Neural cell (in vitro differentiated cells): ENCODE measurements at regions not wholly inside any gene's neighbourhood (a gene's known extent, or its start where the extent isn't known, plus 50 kb on each side); places are given as distances from the start of the nearest gene placed in this dataset.

ENCODE experiments used
- H2AFZ ChIP-seq: fragments of 200-600, 300-800 bp; sonication (generic), shearing (Covaris generic); 2 replicates; pipeline ENCODE4 v1.6.0; 2014; ENCODE audit warnings: low read depth, mild to moderate bottlenecking, antibody characterized with exemption, low read length, moderate library complexity
- H3F3A ChIP-seq: fragments of 200-600 bp; shearing (Covaris generic); 2 replicates; pipeline ENCODE4 v1.6.1; 2016; ENCODE audit warnings: mild to moderate bottlenecking, moderate library complexity, mixed read lengths, antibody characterized with exemption, low read length; ENCODE audit not compliant: insufficient read depth, poor library complexity, severe bottlenecking
- H3K27ac ChIP-seq: fragments of 200-600, 300-800 bp; sonication (generic), shearing (Covaris generic); 2 replicates; pipeline ENCODE4 v1.5.1; 2014; ENCODE audit warnings: mild to moderate bottlenecking, low read length, moderate library complexity
- H3K27me3 ChIP-seq: fragments of 300-800, 200-600 bp; sonication (generic), shearing (Covaris generic); 2 replicates; pipeline ENCODE4 v1.6.0; 2014; ENCODE audit warnings: mild to moderate bottlenecking, low read depth, low read length, moderate library complexity; ENCODE audit not compliant: insufficient read depth
- H3K36me3 ChIP-seq: fragments of 300-800, 200-600 bp; sonication (generic), shearing (Covaris generic); 2 replicates; pipeline ENCODE4 v1.5.1; 2014; ENCODE audit warnings: mild to moderate bottlenecking, antibody characterized with exemption, low read length, moderate library complexity; ENCODE audit not compliant: insufficient read depth
- H3K4me2 ChIP-seq: fragments of 300-800, 200-600 bp; sonication (generic), shearing (Covaris generic); 2 replicates; pipeline ENCODE4 v1.6.0; 2014; ENCODE audit warnings: mild to moderate bottlenecking, low read length
- H3K4me3 ChIP-seq: fragments of 300-800, 200-600 bp; sonication (generic), shearing (Covaris generic); 2 replicates; pipeline ENCODE4 v1.5.1; 2014; ENCODE audit warnings: mild to moderate bottlenecking, low read length, moderate library complexity
- H3K79me2 ChIP-seq: fragments of 200-600 bp; shearing (Covaris generic); replicated peaks from 2 replicates; pipeline ENCODE4 v1.6.0; 2014; ENCODE audit warnings: mild to moderate bottlenecking, low read length, moderate library complexity; ENCODE audit not compliant: insufficient read depth
- H3K9ac ChIP-seq: fragments of 300-800, 200-600 bp; sonication (generic), shearing (Covaris generic); 2 replicates; pipeline ENCODE4 v1.6.1; 2016; ENCODE audit warnings: mild to moderate bottlenecking, low read length, mixed read lengths
- H3K9me2 ChIP-seq: fragments of 200-600 bp; shearing (Covaris generic); 2 replicates; pipeline ENCODE4 v1.6.1; 2016; ENCODE audit warnings: mild to moderate bottlenecking, low read length, mixed read lengths; ENCODE audit not compliant: insufficient read depth
- H3K9me3 ChIP-seq: fragments of 200-600, 300-800 bp; sonication (generic), shearing (Covaris generic); 2 replicates; pipeline ENCODE4 v1.6.1; 2016; ENCODE audit warnings: mild to moderate bottlenecking, mixed run types, low read length, moderate library complexity, mixed read lengths
- H4K20me1 ChIP-seq: fragments of 200-600 bp; shearing (Covaris generic); 2 replicates; pipeline ENCODE4 v1.6.1; 2016; ENCODE audit warnings: mild to moderate bottlenecking, mixed run types; ENCODE audit not compliant: insufficient read depth
- EP300 ChIP-seq: fragments of 450-650 bp; conservative IDR thresholded peaks from 2 replicates; pipeline ENCODE4 v1.6.1; 2014; ENCODE audit warnings: antibody characterized with exemption, mild to moderate bottlenecking, moderate library complexity; ENCODE audit not compliant: poor library complexity, severe bottlenecking
- EZH2 ChIP-seq: fragments of 200-600, 300-800 bp; shearing (Covaris generic), sonication (generic); IDR thresholded peaks from 2 replicates; pipeline ENCODE4 v1.6.1; 2014; ENCODE audit warnings: antibody characterized with exemption, low read length, borderline replicate concordance, mild to moderate bottlenecking; ENCODE audit not compliant: insufficient read depth, poor library complexity, severe bottlenecking
- MXI1 ChIP-seq: fragments of 450-650 bp; conservative IDR thresholded peaks from 2 replicates; pipeline ENCODE4 v1.6.1; 2014; ENCODE audit warnings: antibody characterized with exemption, mild to moderate bottlenecking; ENCODE audit not compliant: poor library complexity, severe bottlenecking
- POLR2AphosphoS5 ChIP-seq: IDR thresholded peaks from 2 replicates; pipeline ENCODE4 v1.6.1; 2012
- RAD21 ChIP-seq: fragments of 450-650 bp; conservative IDR thresholded peaks from 2 replicates; pipeline ENCODE4 v1.6.1; 2014; ENCODE audit warnings: antibody characterized with exemption, mild to moderate bottlenecking, moderate library complexity
- SMC3 ChIP-seq: fragments of 450-650 bp; conservative IDR thresholded peaks from 2 replicates; pipeline ENCODE4 v1.6.1; 2014; ENCODE audit warnings: antibody characterized with exemption, mild to moderate bottlenecking, moderate library complexity; ENCODE audit not compliant: poor library complexity
- TAF1 ChIP-seq: IDR thresholded peaks from 2 replicates; pipeline ENCODE4 v1.6.1; 2012; ENCODE audit warnings: low read depth
- TF ChIP-seq, protein P1 (sequence below): IDR thresholded peaks from 2 replicates; pipeline ENCODE4 v1.6.1; 2012; ENCODE audit warnings: borderline replicate concordance
- TF ChIP-seq, protein P2 (sequence below): fragments of 450-650 bp; IDR thresholded peaks from 2 replicates; pipeline ENCODE4 v1.5.1; 2014; ENCODE audit warnings: antibody characterized with exemption, mild to moderate bottlenecking, moderate library complexity; ENCODE audit not compliant: poor library complexity, severe bottlenecking

- Histone ChIP-seq H3K9me3 (no peaks in the 10 kb centered on the region), H3K4me2 (no peak overlapping the region), H2AFZ (no peak overlapping the region), H3K9me2 (no peaks in the 10 kb centered on the region), H3F3A (no peaks in the 10 kb centered on the region), H3K4me3 (no peak overlapping the region), H3K27ac (no peak overlapping the region), H3K27me3 (no peaks in the 10 kb centered on the region), H3K36me3 (no peaks in the 10 kb centered on the region), H3K79me2 (no peaks in the 10 kb centered on the region), H3K9ac (no peak overlapping the region), H4K20me1 (no peaks in the 10 kb centered on the region)
- TF ChIP-seq RAD21 = no peak
- TF ChIP-seq EP300 = no peak
- TF ChIP-seq MXI1 = no peak
- TF ChIP-seq, protein P1, sequence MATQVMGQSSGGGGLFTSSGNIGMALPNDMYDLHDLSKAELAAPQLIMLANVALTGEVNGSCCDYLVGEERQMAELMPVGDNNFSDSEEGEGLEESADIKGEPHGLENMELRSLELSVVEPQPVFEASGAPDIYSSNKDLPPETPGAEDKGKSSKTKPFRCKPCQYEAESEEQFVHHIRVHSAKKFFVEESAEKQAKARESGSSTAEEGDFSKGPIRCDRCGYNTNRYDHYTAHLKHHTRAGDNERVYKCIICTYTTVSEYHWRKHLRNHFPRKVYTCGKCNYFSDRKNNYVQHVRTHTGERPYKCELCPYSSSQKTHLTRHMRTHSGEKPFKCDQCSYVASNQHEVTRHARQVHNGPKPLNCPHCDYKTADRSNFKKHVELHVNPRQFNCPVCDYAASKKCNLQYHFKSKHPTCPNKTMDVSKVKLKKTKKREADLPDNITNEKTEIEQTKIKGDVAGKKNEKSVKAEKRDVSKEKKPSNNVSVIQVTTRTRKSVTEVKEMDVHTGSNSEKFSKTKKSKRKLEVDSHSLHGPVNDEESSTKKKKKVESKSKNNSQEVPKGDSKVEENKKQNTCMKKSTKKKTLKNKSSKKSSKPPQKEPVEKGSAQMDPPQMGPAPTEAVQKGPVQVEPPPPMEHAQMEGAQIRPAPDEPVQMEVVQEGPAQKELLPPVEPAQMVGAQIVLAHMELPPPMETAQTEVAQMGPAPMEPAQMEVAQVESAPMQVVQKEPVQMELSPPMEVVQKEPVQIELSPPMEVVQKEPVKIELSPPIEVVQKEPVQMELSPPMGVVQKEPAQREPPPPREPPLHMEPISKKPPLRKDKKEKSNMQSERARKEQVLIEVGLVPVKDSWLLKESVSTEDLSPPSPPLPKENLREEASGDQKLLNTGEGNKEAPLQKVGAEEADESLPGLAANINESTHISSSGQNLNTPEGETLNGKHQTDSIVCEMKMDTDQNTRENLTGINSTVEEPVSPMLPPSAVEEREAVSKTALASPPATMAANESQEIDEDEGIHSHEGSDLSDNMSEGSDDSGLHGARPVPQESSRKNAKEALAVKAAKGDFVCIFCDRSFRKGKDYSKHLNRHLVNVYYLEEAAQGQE = no peak
- TF ChIP-seq, protein P2, sequence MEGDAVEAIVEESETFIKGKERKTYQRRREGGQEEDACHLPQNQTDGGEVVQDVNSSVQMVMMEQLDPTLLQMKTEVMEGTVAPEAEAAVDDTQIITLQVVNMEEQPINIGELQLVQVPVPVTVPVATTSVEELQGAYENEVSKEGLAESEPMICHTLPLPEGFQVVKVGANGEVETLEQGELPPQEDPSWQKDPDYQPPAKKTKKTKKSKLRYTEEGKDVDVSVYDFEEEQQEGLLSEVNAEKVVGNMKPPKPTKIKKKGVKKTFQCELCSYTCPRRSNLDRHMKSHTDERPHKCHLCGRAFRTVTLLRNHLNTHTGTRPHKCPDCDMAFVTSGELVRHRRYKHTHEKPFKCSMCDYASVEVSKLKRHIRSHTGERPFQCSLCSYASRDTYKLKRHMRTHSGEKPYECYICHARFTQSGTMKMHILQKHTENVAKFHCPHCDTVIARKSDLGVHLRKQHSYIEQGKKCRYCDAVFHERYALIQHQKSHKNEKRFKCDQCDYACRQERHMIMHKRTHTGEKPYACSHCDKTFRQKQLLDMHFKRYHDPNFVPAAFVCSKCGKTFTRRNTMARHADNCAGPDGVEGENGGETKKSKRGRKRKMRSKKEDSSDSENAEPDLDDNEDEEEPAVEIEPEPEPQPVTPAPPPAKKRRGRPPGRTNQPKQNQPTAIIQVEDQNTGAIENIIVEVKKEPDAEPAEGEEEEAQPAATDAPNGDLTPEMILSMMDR = no peak
- TF ChIP-seq EZH2 = no peak
- TF ChIP-seq POLR2AphosphoS5 = peak; percentile 12
- TF ChIP-seq TAF1 = no peak
Measured at GRCh38 chr2:53519918-53520841, 247.4 kb upstream of the CHAC2 start.

GRCh38 chr2:53517406-53517805 lies 250.2 kb upstream of the CHAC2 start:
- H3K9ac ChIP-seq = no peak overlapping the region
- TF ChIP-seq TAF1 = no peak
- TF ChIP-seq RAD21 = no peak
- TF ChIP-seq EP300 = no peak
- TF ChIP-seq POLR2AphosphoS5 = no peak
- TF ChIP-seq MXI1 = no peak
- no peak for TF ChIP-seq EZH2
- TF ChIP-seq, protein P2 = no peak
- TF ChIP-seq, protein P1 = no peak
- TF ChIP-seq SMC3 = no peak
- no peaks in the 10 kb centered on the region for H3K9me2 ChIP-seq
- no peaks in the 10 kb centered on the region for H4K20me1 ChIP-seq
- no peak overlapping the region for H2AFZ ChIP-seq
- H3K9me3 ChIP-seq = no peaks in the 10 kb centered on the region
- no peaks in the 10 kb centered on the region for H3K36me3 ChIP-seq
- H3K79me2 ChIP-seq = no peaks in the 10 kb centered on the region
- H3K4me3 ChIP-seq = no peak overlapping the region
- H3K27me3 ChIP-seq = no peaks in the 10 kb centered on the region
- no peak overlapping the region for H3K4me2 ChIP-seq
- no peaks in the 10 kb centered on the region for H3F3A ChIP-seq
- no peak overlapping the region for H3K27ac ChIP-seq
